Inflammatory macrophage treated with lipopolysaccharide for 4 hours (primary cell): ENCODE measurements at regions not wholly inside any gene's neighbourhood (a gene's known extent, or its start where the extent isn't known, plus 50 kb on each side); places are given as distances from the start of the nearest gene placed in this dataset.
A peak's percentile ranks its signal among the peaks of the same experiment; 100 is the strongest.

Source experiments
- DNase-seq: peaks from one replicate; pipeline ENCODE4 v3.0.0-alpha.2; 2020

DNA sequence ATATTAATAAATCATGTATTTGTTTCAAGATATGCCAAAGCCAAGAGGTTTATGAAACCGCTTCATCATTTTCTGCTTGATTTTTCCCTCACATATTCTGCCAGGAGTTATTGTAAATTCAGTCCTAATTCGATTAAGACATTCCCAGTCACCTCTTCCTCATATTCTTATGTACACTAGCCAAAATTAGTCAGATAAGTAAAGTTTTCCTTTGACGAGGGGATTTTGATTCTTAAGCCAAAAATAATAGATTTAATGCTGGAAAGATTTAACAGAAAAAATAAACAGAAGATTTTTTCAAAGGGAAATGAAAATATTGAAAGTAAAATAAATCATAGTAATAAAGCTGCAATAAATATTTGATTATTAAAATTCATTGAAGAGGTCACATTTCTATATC, 51.0 kb upstream of the VEGFC start:
- DNase-seq, result no peak

DNA sequence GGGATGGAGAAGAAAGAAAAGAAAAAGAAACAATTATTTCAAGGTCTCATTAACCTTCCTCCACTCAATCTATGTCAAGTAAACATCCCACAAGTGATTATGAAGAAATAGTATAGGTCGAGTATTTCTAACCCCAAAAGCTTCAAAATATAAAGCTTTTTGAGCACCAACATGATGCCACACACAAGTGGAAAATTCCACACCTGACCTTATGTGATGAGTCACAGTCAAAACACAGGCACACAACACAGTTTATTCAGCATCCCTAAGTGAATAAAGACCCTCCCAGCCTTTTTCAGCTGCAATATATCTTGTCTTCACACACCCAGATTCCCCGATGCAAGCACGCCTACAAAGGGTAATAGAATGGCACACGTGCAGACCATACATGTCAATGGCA, 51.7 kb upstream of the VEGFC start:
- DNase-seq, result no peak

DNA sequence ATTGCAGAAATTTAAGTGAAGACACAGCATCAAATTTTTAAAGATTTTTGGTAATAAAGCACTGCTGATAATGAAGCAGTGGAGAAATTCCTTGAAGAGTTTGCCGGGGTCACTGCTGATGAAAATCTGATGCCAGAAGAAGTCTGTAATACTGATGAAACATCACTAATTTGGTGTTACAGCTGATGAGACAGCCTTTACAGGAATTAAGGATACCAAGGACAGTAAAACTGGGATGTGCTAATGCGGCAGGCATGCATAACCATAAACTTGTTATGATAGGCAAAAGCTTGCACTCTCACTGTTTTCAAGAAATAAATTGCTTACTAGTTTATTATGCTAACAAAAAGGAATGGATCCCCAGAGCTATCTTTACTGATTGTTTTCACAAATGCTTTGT, 52.9 kb upstream of the VEGFC start:
- DNase-seq, result no peak

DNA sequence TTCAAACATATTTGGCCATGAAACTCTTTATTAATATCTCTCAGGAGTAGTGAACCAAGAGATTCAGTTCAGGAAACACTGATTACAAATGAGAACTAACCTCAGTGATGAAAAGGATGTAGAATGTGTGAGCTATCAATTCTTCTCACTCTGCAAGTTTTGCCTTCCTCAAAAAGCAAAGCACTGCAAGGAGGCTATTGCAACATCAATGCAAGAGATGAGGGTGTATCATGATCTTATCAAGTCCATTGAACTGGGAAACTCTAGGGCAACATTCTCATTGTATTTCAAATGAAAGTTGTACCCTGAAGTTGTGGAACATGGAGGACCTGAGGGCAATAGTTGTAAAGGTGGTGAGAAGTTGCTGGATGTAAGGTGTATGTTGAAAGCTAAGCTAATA, 56.4 kb upstream of the VEGFC start:
- DNase-seq, result peak; percentile 3

DNA sequence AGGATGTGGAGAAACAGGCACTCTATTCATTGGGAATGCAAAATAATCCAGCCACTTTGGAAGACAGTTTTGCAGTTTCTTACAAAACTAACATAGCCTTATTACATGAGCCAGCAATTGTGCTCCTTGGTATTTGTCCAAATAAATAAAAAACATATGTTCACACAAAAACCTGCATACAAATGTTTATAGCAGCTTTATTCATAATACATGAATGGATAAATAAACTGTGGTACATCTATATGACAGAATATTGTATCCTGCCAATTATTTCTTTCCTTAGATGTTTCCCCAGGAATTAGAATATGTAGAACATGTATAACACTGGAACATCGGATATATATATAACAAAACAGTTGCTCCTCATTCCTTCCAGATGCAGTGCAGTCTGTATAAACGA, 57.7 kb upstream of the VEGFC start:
- no peak for DNase-seq

DNA sequence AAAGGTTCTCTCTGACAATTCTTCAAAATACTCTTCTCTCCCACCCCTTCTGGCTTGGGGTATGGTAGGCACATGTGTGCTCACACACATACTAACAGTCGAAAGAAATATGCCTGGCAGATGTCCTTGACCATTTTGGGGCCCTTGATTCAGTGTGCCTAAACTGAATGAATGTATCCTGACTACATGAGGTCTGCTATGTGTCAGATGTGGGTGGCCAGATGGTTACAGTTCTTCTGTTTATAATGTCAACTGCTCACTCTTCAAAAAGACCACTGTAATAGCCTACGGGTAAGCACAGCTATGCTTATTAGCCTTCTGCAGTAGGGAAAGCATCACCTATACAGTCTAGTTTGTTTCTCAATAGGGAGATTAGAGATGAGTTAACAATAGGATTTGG, 63.7 kb upstream of the VEGFC start:
- DNase-seq, result no peak

DNA sequence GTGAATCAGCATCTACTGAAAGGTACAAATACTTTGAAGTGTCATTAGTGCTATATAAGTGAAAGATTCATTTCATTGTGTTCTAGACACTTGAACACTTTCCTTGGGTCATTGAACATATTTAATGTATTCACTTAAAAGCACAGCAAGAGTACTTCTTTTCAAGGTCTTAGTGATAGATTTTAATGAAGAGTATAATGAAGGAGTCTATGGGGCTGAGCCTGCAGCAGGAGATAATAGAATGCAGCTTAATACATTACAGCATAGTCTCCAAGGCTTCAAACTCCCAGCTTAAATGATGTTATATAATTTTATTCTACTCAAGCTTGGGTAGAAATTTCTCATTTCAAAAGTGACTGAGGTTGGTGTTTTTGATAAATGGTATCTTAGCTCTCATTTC, 66.1 kb upstream of the VEGFC start:
- no peak for DNase-seq

DNA sequence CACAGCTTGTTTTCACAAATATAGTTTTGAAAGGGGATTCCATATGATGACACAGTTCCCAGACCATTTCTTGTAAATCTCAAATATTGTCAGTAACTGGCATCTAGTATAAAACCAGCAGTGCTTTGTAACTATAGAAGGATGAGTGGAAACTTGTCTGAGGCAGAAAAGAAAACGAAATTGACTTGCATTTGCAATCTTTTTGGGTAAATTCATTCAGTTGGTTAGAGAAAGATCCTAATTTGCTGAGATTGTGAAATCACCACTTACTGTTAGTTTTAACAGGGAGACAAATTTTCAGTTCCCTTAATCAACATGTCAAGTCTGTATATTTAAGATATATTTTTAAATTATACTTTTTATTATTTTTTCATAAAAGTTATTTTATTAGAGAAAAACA, 71.5 kb upstream of the VEGFC start:
- peak; percentile 22 for DNase-seq

DNA sequence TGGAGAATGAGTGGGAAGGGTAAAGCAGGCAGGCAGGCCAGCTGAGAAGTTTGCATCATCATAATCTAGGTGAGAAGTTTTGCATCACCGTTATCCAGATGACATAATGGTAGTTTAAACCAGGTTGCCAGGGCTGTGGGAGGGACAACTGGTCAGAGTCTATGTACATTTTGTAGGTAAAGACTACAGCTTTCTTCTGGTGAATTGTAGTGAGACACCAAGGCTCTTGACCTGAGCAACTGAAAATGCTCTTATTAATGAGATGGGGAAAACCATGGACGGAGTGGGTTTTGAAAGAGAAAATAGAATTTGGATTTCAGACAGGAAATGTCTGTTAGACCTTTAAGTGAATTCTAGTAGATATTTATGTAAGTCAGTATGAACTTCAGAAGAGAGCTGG, 76.0 kb upstream of the VEGFC start:
- DNase-seq, result no peak

DNA sequence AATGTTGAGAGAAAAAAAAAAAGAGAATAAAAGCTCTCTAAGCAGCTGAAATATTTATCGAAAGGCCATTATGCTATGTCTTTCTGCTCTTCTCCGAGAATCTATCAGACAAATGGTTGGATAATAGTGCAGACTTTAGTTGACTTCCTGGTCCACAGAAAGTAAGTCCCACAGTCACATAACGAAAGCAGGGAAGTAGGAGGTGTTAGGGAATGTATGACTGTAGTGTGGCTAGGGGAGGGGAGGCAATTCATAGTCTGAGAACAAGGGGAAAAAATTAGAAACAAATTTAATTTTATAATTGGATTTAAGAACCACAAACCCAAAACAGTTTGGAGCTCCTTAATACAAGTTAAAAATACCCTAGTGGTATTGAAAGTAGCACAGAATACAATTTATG, 79.7 kb upstream of the VEGFC start:
- DNase-seq, result no peak

DNA sequence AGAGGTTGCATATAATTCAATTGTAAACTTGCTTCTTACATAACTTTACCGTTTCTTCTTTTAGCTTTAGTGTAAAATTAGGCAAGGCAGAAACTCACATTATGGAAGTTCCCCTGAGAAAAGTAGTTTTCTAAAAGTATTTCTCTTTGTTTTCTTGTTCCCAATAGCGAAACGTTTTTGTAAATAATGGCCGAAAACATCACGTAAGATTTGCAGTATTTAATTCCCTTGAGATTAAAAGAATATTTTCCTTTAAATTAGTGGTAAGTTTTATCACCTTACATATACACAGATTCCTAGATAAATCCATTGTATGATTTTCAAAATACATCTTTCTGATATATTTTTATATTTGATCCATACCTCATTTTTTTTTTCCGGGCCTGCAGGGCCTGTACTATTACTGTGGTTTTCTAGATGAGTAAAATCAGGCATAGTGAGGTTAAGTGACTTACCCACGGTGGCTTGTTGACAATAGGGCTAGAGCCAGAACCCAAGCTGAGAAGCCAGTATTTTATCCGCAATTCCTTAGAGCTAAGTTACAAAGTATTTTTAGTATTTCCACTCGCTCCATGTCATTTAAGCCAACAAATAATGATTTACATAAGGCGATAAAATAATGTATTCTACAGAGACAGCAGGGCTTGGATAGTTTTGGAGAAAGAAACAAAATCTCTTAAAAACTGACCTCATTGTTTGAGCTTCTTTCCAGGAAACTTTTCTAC, 82.2 kb upstream of the VEGFC start:
- DNase-seq, result no peak

DNA sequence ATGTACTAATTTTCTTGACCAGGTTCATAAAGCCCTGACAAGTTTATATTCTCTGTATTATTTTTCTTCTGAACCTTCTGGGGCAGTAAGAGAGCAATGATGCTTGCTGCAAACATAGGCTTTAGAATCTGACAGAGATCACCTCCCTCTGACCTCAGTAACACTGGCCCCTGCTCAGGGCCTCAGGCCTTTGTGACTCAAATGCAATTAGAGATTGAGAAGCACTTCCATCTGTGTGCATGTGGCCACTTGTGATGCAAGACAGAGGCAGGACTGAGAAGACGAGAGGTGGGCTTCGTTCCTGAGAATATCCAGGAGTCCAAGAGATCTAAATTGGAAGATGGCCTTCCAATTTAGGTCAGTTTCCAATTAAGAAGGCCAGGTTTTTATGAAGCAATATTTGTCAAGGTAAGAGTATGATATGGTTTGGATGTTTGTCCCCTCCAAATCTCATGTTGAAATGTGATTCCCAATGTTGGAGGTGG, 82.8 kb upstream of the VEGFC start:
- no peak for DNase-seq

DNA sequence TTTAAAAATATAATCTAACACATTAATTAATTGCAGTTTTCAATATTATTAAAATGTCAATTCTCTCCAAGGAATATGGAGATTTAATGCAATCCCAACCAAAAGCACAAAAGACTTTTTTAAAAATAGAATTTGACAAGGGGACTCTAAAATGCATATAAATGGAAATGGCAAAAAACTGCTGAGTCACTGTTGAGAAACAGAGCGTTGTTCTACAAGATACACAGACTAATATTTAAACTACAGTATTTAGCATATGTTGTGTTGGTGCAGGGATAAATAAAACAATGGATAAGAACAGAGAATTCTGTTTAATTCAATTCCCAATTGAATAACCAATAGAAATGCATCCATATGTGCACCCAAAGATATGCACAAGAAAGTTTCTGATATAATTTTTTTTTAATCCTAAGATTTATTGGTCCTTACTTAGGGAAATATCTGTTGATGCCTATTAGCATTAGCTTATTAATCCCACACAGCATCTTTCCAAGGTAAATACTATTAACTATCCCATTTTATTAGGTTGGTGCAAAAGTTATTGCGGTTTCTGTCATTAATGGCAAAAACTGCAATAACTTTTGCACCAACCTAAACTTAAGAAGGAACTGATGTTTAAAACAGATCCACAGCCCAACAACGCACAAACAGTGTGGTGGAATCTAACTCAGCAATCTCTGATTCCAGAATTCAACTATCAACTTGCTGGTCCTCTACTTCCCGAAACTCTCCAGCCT, 86.8 kb upstream of the VEGFC start:
- no peak for DNase-seq

DNA sequence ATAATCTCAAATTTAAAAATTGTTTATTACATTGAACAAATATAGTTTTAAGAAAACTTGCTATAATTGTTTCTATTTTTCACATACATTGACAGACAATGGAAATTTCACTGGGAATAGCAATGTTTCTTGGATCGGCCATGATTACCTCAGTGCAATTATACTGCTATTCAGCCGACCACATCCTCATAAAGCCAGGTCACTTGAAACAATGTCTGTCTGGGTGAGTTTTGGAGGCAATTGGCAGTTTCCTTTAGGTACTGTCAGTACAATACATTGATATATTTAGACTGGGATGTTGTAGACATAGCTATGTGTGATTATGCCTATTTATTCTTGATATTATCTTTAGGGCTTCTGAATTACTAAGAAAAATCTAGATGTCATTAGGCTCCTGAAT, 89.5 kb upstream of the VEGFC start:
- no peak for DNase-seq

DNA sequence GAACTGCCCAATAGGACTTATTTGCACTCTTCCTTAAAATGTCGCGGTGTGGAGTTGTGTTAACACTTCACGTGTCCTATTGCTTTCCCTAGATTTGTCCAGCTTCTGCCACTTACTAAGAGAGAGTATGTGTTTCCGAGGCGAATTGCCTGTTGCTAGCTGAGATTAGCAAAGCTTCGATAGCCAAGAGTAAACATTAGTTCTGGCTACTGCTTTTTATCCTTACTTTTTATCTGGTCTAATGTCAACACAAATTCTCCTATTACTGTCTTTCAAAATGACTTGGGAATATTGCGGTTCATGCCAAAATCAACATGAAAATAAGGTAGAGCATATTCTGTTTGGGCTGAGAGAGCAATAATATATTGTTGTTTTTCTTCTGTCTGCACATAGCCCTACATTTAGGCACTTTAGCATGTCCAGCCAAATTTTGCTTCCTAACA, 90.4 kb upstream of the VEGFC start:
- no peak for DNase-seq

DNA sequence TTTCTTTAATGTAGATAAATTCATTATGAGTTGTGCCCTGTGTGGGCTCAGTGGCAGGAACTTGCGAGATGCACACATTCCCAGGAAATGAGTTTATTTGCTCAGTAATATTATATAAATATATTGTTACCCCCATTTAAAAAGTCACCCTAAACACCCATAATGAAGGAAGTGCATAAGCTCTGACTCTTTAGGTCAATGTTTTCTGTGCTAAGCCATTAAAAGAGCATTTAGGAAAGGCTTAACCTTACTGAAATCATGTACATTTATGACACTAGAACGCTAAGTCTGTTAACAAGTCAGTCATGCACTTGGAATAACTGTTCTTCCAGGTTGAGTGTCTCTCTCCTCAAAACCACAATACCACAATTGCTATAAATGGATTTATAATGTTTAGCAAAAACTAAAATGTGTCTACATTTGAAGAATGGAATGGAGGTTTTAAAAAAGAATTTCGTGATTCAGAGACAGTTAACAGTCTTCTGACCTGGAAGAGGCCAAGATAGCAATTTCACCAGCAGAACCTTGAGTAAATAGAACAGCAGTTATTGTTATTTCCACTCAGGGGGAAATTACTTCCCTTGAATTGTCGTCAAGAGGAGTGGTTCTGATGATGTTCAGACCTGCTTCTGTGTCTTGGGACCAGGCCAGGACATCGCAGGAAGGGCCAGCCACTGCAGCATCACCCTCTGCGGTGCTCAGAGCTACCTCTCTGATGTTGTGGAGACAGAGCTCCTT, 91.1 kb upstream of the VEGFC start:
- DNase-seq, result no peak

DNA sequence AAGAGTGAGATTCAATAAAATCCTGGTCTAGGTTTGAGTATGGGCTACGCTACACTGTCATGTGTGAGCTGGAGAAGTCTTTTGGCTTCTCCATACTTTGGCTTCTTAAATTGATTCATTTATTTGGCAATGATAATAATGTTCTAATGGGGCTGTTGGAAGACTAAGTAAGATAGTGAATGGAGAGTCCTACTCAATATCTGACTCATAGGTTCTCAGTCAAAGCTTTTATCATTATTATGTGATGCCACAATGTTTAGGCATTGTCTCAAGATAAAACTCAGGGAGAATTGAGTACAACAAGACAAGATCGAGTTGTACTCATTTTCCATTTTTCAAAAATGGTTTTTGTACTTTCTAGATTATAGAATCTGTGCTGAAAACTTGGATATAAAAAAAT, 92.5 kb upstream of the VEGFC start:
- no peak for DNase-seq

DNA sequence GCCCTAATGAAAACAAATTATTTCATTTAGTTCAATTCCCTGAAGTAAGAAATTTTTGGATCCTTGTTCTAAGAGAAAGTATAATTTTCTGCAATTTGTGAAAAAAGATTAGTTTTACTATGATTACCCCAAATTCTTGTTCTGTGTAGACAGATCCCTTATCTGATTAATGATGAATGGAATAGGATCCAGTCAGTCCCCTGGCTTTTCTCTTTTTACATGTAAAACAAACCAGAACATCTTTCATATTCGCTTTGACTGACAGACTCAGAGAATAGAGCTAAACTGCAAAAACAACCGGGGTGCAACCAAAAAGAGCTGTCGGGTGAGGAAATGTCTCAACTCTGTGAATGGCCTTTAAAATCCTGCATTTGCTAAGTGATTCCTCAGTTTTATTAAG, 93.4 kb upstream of the VEGFC start:
- DNase-seq, result no peak

DNA sequence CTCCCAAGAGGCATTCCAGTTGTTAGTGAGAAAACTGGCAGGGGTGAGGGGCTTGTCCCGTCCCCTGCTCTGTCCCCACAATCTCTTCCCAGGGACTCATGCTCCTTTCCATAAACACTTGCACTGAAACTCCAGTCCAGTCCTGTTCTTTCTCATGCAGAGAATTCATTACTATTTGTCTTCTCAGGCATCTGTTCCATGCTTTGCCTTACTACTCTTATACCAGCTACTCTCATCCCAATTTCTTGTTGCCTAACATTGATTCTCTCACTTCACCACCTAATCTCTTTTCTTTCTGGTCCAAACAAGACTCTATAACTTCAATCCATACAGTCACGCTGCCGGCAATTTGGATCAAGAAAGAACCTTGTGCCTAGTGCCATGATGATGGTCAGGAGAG, 97.1 kb upstream of the VEGFC start:
- DNase-seq, result no peak

DNA sequence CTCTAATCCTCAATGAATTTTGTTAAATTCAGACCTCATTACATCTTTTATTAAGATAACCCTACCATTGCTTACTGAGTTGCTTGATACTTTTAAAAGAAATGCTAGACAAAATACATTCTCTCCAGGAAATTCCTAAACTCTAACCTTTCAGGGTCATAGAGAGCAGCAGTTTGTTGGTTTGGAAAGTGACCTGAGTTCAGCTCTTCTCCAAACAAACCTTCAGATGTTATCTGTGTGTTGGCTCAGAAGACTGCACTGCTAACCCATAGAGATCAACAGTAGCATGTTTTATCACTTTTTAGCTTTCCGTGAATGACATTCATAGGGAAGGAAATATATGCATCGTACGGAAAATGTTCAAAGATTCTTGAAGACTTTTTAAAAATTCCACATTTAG, 101.8 kb upstream of the VEGFC start:
- no peak for DNase-seq

DNA sequence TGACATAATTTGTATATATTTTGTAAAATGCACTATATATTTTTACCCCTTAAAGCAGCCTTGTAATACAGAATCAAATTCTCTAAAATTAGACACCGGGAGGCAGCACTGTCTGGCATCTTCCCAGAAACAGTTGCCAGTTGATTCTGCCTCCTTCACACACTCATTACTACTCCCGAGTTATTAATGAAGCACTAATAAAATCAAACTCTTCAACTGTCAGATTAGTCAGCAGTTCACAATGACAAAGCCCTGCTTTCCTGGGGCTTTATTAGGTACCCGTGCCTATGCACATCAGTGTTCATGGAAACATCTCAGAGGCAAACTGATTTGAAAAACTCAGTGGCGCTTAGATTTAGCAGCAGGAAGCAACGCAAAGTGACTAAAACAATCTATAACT, 103.5 kb upstream of the VEGFC start:
- no peak for DNase-seq

DNA sequence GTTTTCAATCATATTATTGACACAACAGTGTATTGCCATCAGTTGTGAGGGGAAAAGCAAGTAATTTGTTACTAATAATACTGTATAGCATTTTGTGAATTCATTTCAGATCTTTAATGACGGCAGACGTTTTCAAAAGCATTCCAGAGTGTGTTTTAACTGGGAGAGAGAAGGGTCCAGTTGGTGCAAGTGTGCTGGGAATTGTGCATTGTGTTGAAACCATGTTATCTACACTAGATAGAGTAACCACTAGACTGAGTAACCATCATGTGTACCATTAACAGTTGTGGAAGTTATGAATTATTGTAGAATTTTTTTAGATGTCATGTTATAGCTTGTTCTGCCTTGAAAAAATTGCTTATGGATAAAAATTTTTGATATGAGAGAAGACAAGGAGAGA, 104.5 kb upstream of the VEGFC start:
- no peak for DNase-seq

DNA sequence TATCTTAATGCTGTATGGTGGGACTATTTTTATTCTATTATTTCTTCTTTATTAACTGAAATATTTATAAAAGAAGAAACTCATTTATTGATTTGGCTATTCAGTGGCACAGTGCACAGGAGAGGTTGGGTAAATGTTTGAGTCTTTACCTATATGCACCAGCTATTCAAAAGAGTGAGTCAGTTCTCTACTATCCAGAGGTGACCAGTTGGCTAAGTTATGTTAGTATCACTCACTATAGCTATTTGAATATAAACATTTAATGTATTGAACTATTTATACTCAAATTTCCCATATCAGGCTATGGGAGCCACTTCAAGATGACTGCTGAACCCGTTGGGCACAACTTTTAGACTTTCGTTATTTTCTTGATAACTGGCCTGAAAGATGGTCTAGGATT, 106.1 kb upstream of the VEGFC start:
- no peak for DNase-seq

DNA sequence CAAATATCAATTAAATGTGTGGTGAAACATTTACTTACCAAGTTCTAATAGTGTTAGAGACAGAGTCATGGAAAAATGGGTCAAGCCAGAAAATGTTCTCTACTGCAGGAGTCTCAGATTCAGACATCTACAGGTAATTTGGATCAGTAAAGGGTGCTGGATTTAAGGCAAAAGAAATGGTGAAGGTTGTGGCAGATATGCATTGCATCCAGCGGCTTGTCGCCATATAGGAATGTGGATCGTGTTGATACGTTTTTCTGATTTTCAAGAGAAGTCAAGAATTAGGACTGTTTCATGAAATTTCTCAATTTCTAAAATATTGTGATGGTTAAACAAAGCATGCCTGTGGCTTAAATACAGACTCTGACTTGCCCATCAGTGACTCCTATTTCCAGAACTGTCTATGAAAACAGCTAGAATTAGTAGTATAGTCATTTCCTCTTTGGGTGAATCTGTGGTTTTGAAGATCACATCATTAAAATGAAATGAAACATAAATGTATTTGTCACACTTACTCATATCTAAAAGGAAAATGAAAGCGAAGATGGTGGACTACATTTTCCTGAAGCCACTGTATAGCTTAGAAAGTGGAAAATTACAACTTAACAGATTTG, 110.1 kb upstream of the VEGFC start:
- DNase-seq, result peak; percentile 90
